HEK293 (cell line): ENCODE measurements at regions not wholly inside any gene's neighbourhood (a gene's known extent, or its start where the extent isn't known, plus 50 kb on each side); places are given as distances from the start of the nearest gene placed in this dataset.

ENCODE experiments used
- CTCF ChIA-PET: fragments of 350-600 bp; formaldehyde crosslinking; extraction: SDS; loops from one replicate; lab custom pipeline; 2021; ENCODE audit warnings: antibody characterized with exemption; lab: Yijun Ruan, JAX
- POLR2A ChIA-PET: fragments of 300-600 bp; formaldehyde crosslinking; extraction: SDS; loops from one replicate; lab custom pipeline; 2020; ENCODE audit warnings: antibody characterized with exemption, inconsistent platforms; lab: Yijun Ruan, JAX
- H3K27ac ChIP-seq: fragments of 200-500 bp; sonication (Bioruptor generic); 2 replicates; pipeline ENCODE4 v1.5.1; 2014; ENCODE audit warnings: low read depth, low read length, control low read depth, inconsistent platforms; ENCODE audit errors: extremely low read depth
- H3K36me3 ChIP-seq, 2 experiments: fragments of 200-500 bp in 1 of 2; sonication (Bioruptor generic) in 1 of 2; 1 replicate in 1 of 2; 2 replicates in 1 of 2; pipeline ENCODE4 v1.5.1; 2014 to 2017; ENCODE audit warnings: inconsistent platforms in 2 of 2, low read length in 2 of 2; ENCODE audit not compliant: control insufficient read depth in 2 of 2, insufficient read depth in 1 of 2
- H3K4me1 ChIP-seq: fragments of 200-500 bp; sonication (Bioruptor generic); 2 replicates; pipeline ENCODE4 v1.5.1; 2014; ENCODE audit warnings: mild to moderate bottlenecking, low read length, inconsistent platforms; ENCODE audit not compliant: control insufficient read depth, insufficient read depth
- H3K4me3 ChIP-seq: 2 replicates; pipeline ENCODE4 v1.5.1; 2011; ENCODE audit warnings: low read depth, mild to moderate bottlenecking, control low read depth, low read length, moderate library complexity
- H3K9me3 ChIP-seq: fragments of 200-500 bp; sonication (Bioruptor generic); 2 replicates; pipeline ENCODE4 v1.5.1; 2014; ENCODE audit warnings: low read depth, low read length, inconsistent platforms; ENCODE audit not compliant: control insufficient read depth, insufficient read depth
- FEZF1 ChIP-seq: fragments of 450-650 bp; formaldehyde crosslinking; IDR thresholded peaks from 2 replicates; pipeline ENCODE4 v1.5.1; 2016; ENCODE audit warnings: missing biosample characterization, missing genetic modification characterization
- HOXC10 ChIP-seq: sonication (generic); formaldehyde crosslinking; IDR thresholded peaks from 2 replicates; pipeline ENCODE4 v1.8.1; 2023; ENCODE audit warnings: mild to moderate bottlenecking, missing genetic modification reagents
- KLF10 ChIP-seq: fragments of 450-650 bp; IDR thresholded peaks from 2 replicates; pipeline ENCODE4 v1.5.1; 2018; ENCODE audit warnings: missing biosample characterization, mild to moderate bottlenecking, missing genetic modification characterization
- MEIS1 ChIP-seq: sonication (generic); formaldehyde crosslinking; IDR thresholded peaks from 2 replicates; pipeline ENCODE4 v1.8.1; 2022; ENCODE audit warnings: missing genetic modification reagents, mild to moderate bottlenecking, borderline replicate concordance
- SALL2 ChIP-seq: fragments of 450-650 bp; formaldehyde crosslinking; IDR thresholded peaks from 2 replicates; pipeline ENCODE4 v1.5.0; 2017; ENCODE audit warnings: missing biosample characterization, mild to moderate bottlenecking, missing genetic modification characterization, borderline replicate concordance
- ZBTB26 ChIP-seq: fragments of 450-650 bp; formaldehyde crosslinking; optimal IDR thresholded peaks from 2 replicates; pipeline ENCODE3; 2016; ENCODE audit warnings: missing biosample characterization, mild to moderate bottlenecking, missing genetic modification characterization
- ZNF133 ChIP-seq: fragments of 450-650 bp; formaldehyde crosslinking; IDR thresholded peaks from 2 replicates; pipeline ENCODE4 v1.5.1; 2016; ENCODE audit warnings: missing biosample characterization, missing genetic modification characterization
- ZNF140 ChIP-seq: fragments of 450-650 bp; formaldehyde crosslinking; IDR thresholded peaks from 2 replicates; pipeline ENCODE4 v1.5.1; 2016; ENCODE audit warnings: missing biosample characterization, missing genetic modification characterization
- ZNF155 ChIP-seq: fragments of 450-650 bp; formaldehyde crosslinking; IDR thresholded peaks from 2 replicates; pipeline ENCODE4 v1.5.1; 2016; ENCODE audit warnings: missing biosample characterization, missing genetic modification characterization
- ZNF239 ChIP-seq: fragments of 450-650 bp; formaldehyde crosslinking; IDR thresholded peaks from 2 replicates; pipeline ENCODE4 v1.5.1; 2016; ENCODE audit warnings: missing biosample characterization, missing genetic modification characterization
- ZNF280D ChIP-seq: fragments of 450-650 bp; formaldehyde crosslinking; IDR thresholded peaks from 2 replicates; pipeline ENCODE4 v1.5.1; 2016; ENCODE audit warnings: missing biosample characterization, missing genetic modification characterization
- ZNF311 ChIP-seq: fragments of 450-650 bp; formaldehyde crosslinking; IDR thresholded peaks from 2 replicates; pipeline ENCODE4 v1.5.1; 2017; ENCODE audit warnings: missing biosample characterization, missing genetic modification characterization, borderline replicate concordance
- ZNF335 ChIP-seq: fragments of 450-650 bp; formaldehyde crosslinking; conservative IDR thresholded peaks from 2 replicates; pipeline ENCODE4 v1.5.1; 2016; ENCODE audit warnings: missing biosample characterization, missing genetic modification characterization
- ZNF521 ChIP-seq: fragments of 450-650 bp; formaldehyde crosslinking; IDR thresholded peaks from 2 replicates; pipeline ENCODE4 v1.5.1; 2017; ENCODE audit warnings: missing biosample characterization, mild to moderate bottlenecking, missing genetic modification characterization
- ZNF544 ChIP-seq: fragments of 450-650 bp; formaldehyde crosslinking; IDR thresholded peaks from 2 replicates; pipeline ENCODE4 v1.5.0; 2017; ENCODE audit warnings: missing biosample characterization, missing genetic modification characterization
- ZNF548 ChIP-seq: fragments of 450-650 bp; formaldehyde crosslinking; IDR thresholded peaks from 2 replicates; pipeline ENCODE4 v1.5.1; 2016; ENCODE audit warnings: missing biosample characterization, missing genetic modification characterization
- ZNF777 ChIP-seq: fragments of 450-650 bp; formaldehyde crosslinking; IDR thresholded peaks from 2 replicates; pipeline ENCODE4 v1.5.1; 2017; ENCODE audit warnings: missing biosample characterization, missing genetic modification characterization, borderline replicate concordance
- ZSCAN23 ChIP-seq: fragments of 450-650 bp; formaldehyde crosslinking; IDR thresholded peaks from 2 replicates; pipeline ENCODE4 v1.5.1; 2016; ENCODE audit warnings: missing biosample characterization, missing genetic modification characterization

- Histone ChIP-seq H3K27ac (no peak overlapping the region), H3K36me3 (no peaks in the 10 kb centered on the region), H3K9me3 (no peaks in the 10 kb centered on the region), H3K4me3 (no peak overlapping the region), H3K4me1 (no peaks in the 10 kb centered on the region)
- POLR2A ChIA-PET: no interaction called here
- TF ChIP-seq ZNF280D (tag by site-specific recombination) (no peak), ZBTB26 (tag by site-specific recombination) (no peak), ZNF544 (no peak)
- CTCF ChIA-PET: interaction anchor here (0.5 kb wide), 1 partner anchor 67 kb away, joined by 3 read pairs; no protein-coding TSS in a partner anchor
These were observed 479.7 kb upstream of the PCDH15 start for GRCh38 chr10:55280696-55281095.

- TF ChIP-seq ZNF239: no peak
- no peak for TF ChIP-seq HOXC10 (CRISPR knock-in tag)
- TF ChIP-seq MEIS1 (CRISPR knock-in tag): no peak
- no peak for TF ChIP-seq ZNF777
- no peak for TF ChIP-seq ZNF548 (tag by site-specific recombination)
- TF ChIP-seq ZNF140 (tag by site-specific recombination): no peak
- TF ChIP-seq ZSCAN23 (tag by site-specific recombination): no peak
- TF ChIP-seq FEZF1: no peak
- TF ChIP-seq ZNF544: no peak
- no peak for TF ChIP-seq ZNF335 (tag by site-specific recombination)
- TF ChIP-seq ZNF521 (tag by site-specific recombination): no peak
- no peak for TF ChIP-seq ZNF155 (tag by site-specific recombination)
- TF ChIP-seq ZBTB26 (tag by site-specific recombination): no peak
- Histone ChIP-seq H3K27ac (no peak overlapping the region), H3K9me3 (no peaks in the 10 kb centered on the region), H3K4me3 (no peak overlapping the region), H3K36me3 (no peaks in the 10 kb centered on the region), H3K4me1 (no peaks in the 10 kb centered on the region)
- CTCF ChIA-PET: no interaction called here
- POLR2A ChIA-PET: no interaction called here
These were observed 476.5 kb upstream of the PCDH15 start for GRCh38 chr10:55277549-55277948.

- TF ChIP-seq SALL2: no peak
- TF ChIP-seq ZNF133 (tag by site-specific recombination): no peak
- no peak for TF ChIP-seq KLF10 (tag by site-specific recombination)
- no peak for TF ChIP-seq ZNF311 (tag by site-specific recombination)
- Histone ChIP-seq H3K9me3 (no peaks in the 10 kb centered on the region), H3K36me3 (no peaks in the 10 kb centered on the region), H3K4me3 (no peak overlapping the region), H3K4me1 (no peaks in the 10 kb centered on the region), H3K27ac (no peak overlapping the region)
- ChIA-PET POLR2A (no interaction called here), CTCF (no interaction called here)
These were observed 473.3 kb upstream of the PCDH15 start for GRCh38 chr10:55274367-55274766.
